ENCODE measurements at regions not wholly inside any gene's neighbourhood (a gene's known extent, or its start where the extent isn't known, plus 50 kb on each side); places are given as distances from the start of the nearest gene placed in this dataset.

DNA sequence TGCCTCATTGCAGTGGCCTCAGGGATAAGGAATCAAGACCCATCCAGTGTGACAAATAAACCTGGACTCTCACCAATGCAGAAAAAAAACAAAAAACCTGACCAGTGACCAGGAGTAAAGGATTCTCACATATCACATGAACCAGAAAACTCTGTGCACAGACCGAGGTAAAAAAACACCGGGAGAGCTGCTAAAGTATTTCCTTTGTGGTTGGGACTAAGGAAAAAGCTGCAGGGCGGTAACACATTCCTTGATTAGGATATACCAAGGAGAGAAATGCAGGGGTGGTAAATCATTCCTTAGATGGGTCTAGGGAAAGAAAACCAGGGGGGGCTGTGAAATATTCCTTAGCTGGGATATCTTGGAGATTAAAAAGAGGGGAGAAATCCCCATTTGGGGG, 64.8 kb upstream of the ZNF85 start:
- TF ChIP-seq, protein P1, sequence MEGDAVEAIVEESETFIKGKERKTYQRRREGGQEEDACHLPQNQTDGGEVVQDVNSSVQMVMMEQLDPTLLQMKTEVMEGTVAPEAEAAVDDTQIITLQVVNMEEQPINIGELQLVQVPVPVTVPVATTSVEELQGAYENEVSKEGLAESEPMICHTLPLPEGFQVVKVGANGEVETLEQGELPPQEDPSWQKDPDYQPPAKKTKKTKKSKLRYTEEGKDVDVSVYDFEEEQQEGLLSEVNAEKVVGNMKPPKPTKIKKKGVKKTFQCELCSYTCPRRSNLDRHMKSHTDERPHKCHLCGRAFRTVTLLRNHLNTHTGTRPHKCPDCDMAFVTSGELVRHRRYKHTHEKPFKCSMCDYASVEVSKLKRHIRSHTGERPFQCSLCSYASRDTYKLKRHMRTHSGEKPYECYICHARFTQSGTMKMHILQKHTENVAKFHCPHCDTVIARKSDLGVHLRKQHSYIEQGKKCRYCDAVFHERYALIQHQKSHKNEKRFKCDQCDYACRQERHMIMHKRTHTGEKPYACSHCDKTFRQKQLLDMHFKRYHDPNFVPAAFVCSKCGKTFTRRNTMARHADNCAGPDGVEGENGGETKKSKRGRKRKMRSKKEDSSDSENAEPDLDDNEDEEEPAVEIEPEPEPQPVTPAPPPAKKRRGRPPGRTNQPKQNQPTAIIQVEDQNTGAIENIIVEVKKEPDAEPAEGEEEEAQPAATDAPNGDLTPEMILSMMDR (IDR thresholded peaks at IDR 0.05; ENCODE audit: low read length): no peak
- TF ChIP-seq EZH2 (optimal IDR thresholded peaks at IDR 0.05; ENCODE audit: low read depth, low read length): no peak
